CD4-positive, CD25-positive, alpha-beta regulatory T cell (primary cell): ENCODE measurements at regions not wholly inside any gene's neighbourhood (a gene's known extent, or its start where the extent isn't known, plus 50 kb on each side); places are given as distances from the start of the nearest gene placed in this dataset.

ENCODE experiments used
- ATAC-seq, 2 donors: fragments of 150-1000 bp; cut with Tn5 transposase; one replicate each; pipeline ENCODE4 v1.10.0; 2021; ENCODE audit warnings: low read depth in 2 of 2, moderate number of reproducible peaks in 2 of 2, moderate library complexity in 1 of 2
- DNase-seq, 3 donors: peaks; one replicate each; pipeline versions ENCODE4 v3.0.0 to v3.0.0-alpha.2; 2012 to 2022; ENCODE audit warnings: mixed read lengths in 1 of 3
- H3K27ac ChIP-seq: one replicate; pipeline ENCODE4 v1.7.0; 2013; ENCODE audit warnings: mild to moderate bottlenecking, low read length; ENCODE audit not compliant: insufficient read depth, poor library complexity, severe bottlenecking
- H3K27me3 ChIP-seq: one replicate; pipeline ENCODE4 v1.7.0; 2013; ENCODE audit warnings: low read length; ENCODE audit not compliant: control insufficient read depth, insufficient read depth
- H3K36me3 ChIP-seq: one replicate; pipeline ENCODE4 v1.7.0; 2013; ENCODE audit warnings: mild to moderate bottlenecking, low read length, moderate library complexity; ENCODE audit not compliant: control insufficient read depth, insufficient read depth
- H3K4me1 ChIP-seq: 2 replicates; pipeline ENCODE4 v1.7.0; 2013; ENCODE audit warnings: mild to moderate bottlenecking, low read length; ENCODE audit not compliant: insufficient read depth, control insufficient read depth, poor library complexity, severe bottlenecking
- H3K4me3 ChIP-seq: one replicate; pipeline ENCODE4 v1.7.0; 2013; ENCODE audit warnings: low read depth, mild to moderate bottlenecking, low read length, moderate library complexity
- H3K9me3 ChIP-seq, 2 experiments: 1 replicate in 1 of 2; 2 replicates in 1 of 2; pipeline ENCODE4 v1.7.0; 2013; ENCODE audit warnings: low read length in 2 of 2, mild to moderate bottlenecking in 1 of 2, moderate library complexity in 1 of 2; ENCODE audit not compliant: control insufficient read depth in 2 of 2
- H3K27ac Mint-ChIP-seq, 3 donors: one replicate each; pipeline ENCODE4 v1.8.0; 2020 to 2022; ENCODE audit warnings: mild to moderate bottlenecking in 3 of 3, mixed read lengths in 3 of 3, moderate library complexity in 2 of 3
- H3K27me3 Mint-ChIP-seq: one replicate; pipeline ENCODE4 v1.8.0; 2022; ENCODE audit warnings: mild to moderate bottlenecking, mixed read lengths
- H3K36me3 Mint-ChIP-seq: one replicate; pipeline ENCODE4 v1.8.0; 2020; ENCODE audit warnings: mixed read lengths
- H3K4me1 Mint-ChIP-seq, 4 donors: one replicate each; pipeline ENCODE4 v1.8.0; 2020 to 2022; ENCODE audit warnings: mixed read lengths in 4 of 4, mild to moderate bottlenecking in 1 of 4
- H3K4me3 Mint-ChIP-seq, 4 donors: one replicate each; pipeline ENCODE4 v1.8.0; 2020 to 2022; ENCODE audit warnings: mild to moderate bottlenecking in 4 of 4, mixed read lengths in 4 of 4, moderate library complexity in 3 of 4
- H3K9me3 Mint-ChIP-seq, 7 donors: one replicate each; pipeline ENCODE4 v1.8.0; 2020 to 2022; ENCODE audit warnings: mixed read lengths in 7 of 7, mild to moderate bottlenecking in 3 of 7, moderate library complexity in 2 of 7

GRCh38 chr16:85971902-85972638 lies 73.1 kb downstream of the IRF8 start:
- Histone ChIP-seq H3K4me1 (no peaks in the 10 kb centered on the region), H3K36me3 (no peaks in the 10 kb centered on the region), H3K9me3 (peaks cover 0 to 1% of the 10 kb centered on the region in 2 experiments), H3K4me3 (no peak overlapping the region), H3K27me3 (no peaks in the 10 kb centered on the region), H3K27ac (no peak overlapping the region)
- Mint-ChIP-seq H3K36me3 (no peaks in the 10 kb centered on the region), H3K4me3 (no peak overlapping the region), H3K27ac (peak overlapping the region in 1 of 3 donors; percentile 48), H3K9me3 (peaks cover 0 to 4% (median 0%) of the 10 kb centered on the region in 7 donors), H3K4me1 (peaks cover 0 to 13% (median 0%) of the 10 kb centered on the region in 4 donors), H3K27me3 (no peaks in the 10 kb centered on the region)
- DNase-seq: no peak
- no peak for ATAC-seq

GRCh38 chr16:85974428-85975375 lies 75.7 kb downstream of the IRF8 start:
- Mint-ChIP-seq H3K27me3 (no peaks in the 10 kb centered on the region), H3K27ac (peak overlapping the region in 1 of 3 donors; percentile 25), H3K4me1 (peaks cover 0 to 6% (median 0%) of the 10 kb centered on the region in 4 donors), H3K9me3 (peaks cover 0 to 4% (median 0%) of the 10 kb centered on the region in 7 donors), H3K4me3 (no peak overlapping the region), H3K36me3 (no peaks in the 10 kb centered on the region)
- Histone ChIP-seq H3K9me3 (peaks cover 0 to 1% of the 10 kb centered on the region in 2 experiments), H3K4me3 (no peak overlapping the region), H3K27ac (no peak overlapping the region), H3K36me3 (no peaks in the 10 kb centered on the region), H3K27me3 (no peaks in the 10 kb centered on the region), H3K4me1 (no peaks in the 10 kb centered on the region)
- DNase-seq (no peak), ATAC-seq (no peak)

GRCh38 chr16:85975451-85975981 lies 76.6 kb downstream of the IRF8 start:
- H3K36me3 Mint-ChIP-seq: no peaks in the 10 kb centered on the region
- no peak overlapping the region for H3K27ac Mint-ChIP-seq

GRCh38 chr16:85978291-85978775 lies 79.4 kb downstream of the IRF8 start:
- H3K4me1 ChIP-seq: no peaks in the 10 kb centered on the region
- H3K27ac Mint-ChIP-seq: no peak overlapping the region
- peaks cover 0 to 4% (median 0%) of the 10 kb centered on the region in 7 donors for H3K9me3 Mint-ChIP-seq
- no peaks in the 10 kb centered on the region for H3K27me3 ChIP-seq
- H3K27ac ChIP-seq: no peak overlapping the region
- ATAC-seq (no peak), DNase-seq (no peak)
- H3K4me3 Mint-ChIP-seq: no peak overlapping the region
- H3K9me3 ChIP-seq: peaks cover 0 to 1% of the 10 kb centered on the region in 2 experiments
- no peak overlapping the region for H3K4me3 ChIP-seq
- peaks cover 4% of the 10 kb centered on the region for H3K27me3 Mint-ChIP-seq
- no peaks in the 10 kb centered on the region for H3K36me3 Mint-ChIP-seq
- no peaks in the 10 kb centered on the region for H3K36me3 ChIP-seq
- no peaks in the 10 kb centered on the region for H3K4me1 Mint-ChIP-seq

More at GRCh38 chr16:85975451-85975981, 76.6 kb downstream of the IRF8 start:
- Mint-ChIP-seq H3K4me3 (no peak overlapping the region), H3K27me3 (no peaks in the 10 kb centered on the region), H3K9me3 (peaks cover 0 to 4% (median 0%) of the 10 kb centered on the region in 7 donors), H3K4me1 (no peaks in the 10 kb centered on the region)
- Histone ChIP-seq H3K4me1 (no peaks in the 10 kb centered on the region), H3K27ac (no peak overlapping the region), H3K9me3 (peaks cover 0 to 1% of the 10 kb centered on the region in 2 experiments), H3K36me3 (no peaks in the 10 kb centered on the region), H3K4me3 (no peak overlapping the region), H3K27me3 (no peaks in the 10 kb centered on the region)
- ATAC-seq (no peak), DNase-seq (no peak)

DNA sequence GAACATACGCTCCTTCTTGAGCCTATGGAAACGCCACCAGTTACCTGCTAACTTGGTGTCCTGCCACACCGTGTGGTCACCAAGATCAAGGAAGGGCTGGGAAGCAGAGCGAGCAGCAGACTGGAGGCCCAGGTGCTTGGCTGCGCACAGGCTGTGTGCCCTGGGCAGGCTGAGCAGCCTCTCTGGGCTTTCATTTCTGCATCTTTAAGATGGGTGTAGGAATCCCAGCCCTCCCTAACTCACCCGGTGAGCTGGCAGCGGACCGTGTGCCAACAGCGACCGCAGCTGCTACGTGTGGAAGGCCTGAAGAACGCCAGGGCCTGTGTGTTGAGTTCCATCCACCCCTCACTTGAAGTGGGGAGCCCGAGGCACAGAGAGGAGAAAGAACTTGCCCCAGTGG lies 80.0 kb downstream of the IRF8 start:
- H3K9me3 Mint-ChIP-seq: peaks cover 0 to 3% (median 0%) of the 10 kb centered on the region in 7 donors
- peak overlapping the region in 1 of 4 donors; percentile 47 for H3K4me3 Mint-ChIP-seq
- H3K4me3 ChIP-seq: no peak overlapping the region
- H3K27ac Mint-ChIP-seq: no peak overlapping the region
- no peaks in the 10 kb centered on the region for H3K4me1 Mint-ChIP-seq
- ATAC-seq (no peak), DNase-seq (no peak)
- peaks cover 0 to under 1% of the 10 kb centered on the region in 2 experiments for H3K9me3 ChIP-seq
- no peaks in the 10 kb centered on the region for H3K36me3 ChIP-seq
- H3K36me3 Mint-ChIP-seq: no peaks in the 10 kb centered on the region
- no peaks in the 10 kb centered on the region for H3K4me1 ChIP-seq
- peaks cover 4% of the 10 kb centered on the region for H3K27me3 Mint-ChIP-seq
- H3K27ac ChIP-seq: no peak overlapping the region
- no peaks in the 10 kb centered on the region for H3K27me3 ChIP-seq

DNA sequence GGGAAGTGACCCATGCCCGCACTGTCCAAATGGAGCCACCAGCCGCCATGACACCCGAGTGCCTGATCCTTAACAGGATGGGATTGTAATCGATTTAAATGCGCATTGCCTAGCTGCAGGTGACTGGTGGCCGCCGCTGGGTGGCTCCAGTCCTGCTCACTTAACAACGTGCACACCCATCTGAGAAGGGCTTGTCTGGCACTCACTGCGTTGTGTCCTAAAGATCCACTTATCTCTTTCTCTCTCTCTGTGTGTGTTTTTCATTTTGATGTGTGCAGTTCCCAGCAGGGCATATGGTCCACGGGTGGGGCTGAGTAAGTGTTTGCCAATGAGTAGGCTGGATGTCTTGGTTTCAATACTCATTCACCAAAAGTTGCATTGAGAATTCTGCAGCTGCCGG lies 80.6 kb downstream of the IRF8 start:
- H3K27ac Mint-ChIP-seq: no peak overlapping the region

DNA sequence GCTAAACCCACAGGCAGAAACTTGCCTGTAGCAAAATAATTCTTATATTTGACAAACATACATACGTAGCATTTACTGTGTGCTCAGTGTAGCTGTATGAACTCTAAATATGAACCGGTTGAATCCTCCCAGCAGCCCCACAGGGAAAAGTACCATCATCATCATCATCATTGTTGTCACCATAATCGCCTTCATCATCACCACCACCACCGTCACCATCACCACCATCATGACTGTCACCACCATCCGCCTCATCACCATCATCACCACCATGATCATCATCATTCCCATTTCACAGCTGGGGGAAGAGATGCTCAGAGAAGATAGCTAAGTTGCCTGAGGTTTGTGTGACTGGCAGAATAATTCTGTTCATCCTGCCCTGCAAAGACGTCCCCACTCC lies 81.7 kb downstream of the IRF8 start:
- Histone ChIP-seq H3K36me3 (no peaks in the 10 kb centered on the region), H3K27me3 (no peaks in the 10 kb centered on the region), H3K4me3 (no peak overlapping the region), H3K4me1 (no peaks in the 10 kb centered on the region), H3K9me3 (no peaks in the 10 kb centered on the region), H3K27ac (no peak overlapping the region)
- Mint-ChIP-seq H3K9me3 (peaks cover 0 to 2% (median 0%) of the 10 kb centered on the region in 7 donors), H3K4me1 (no peaks in the 10 kb centered on the region), H3K27me3 (peaks cover 4% of the 10 kb centered on the region), H3K36me3 (no peaks in the 10 kb centered on the region), H3K4me3 (no peak overlapping the region), H3K27ac (no peak overlapping the region)
- ATAC-seq (no peak), DNase-seq (no peak)

More for the DNA sequence above, 80.6 kb downstream of the IRF8 start:
- no peak for DNase-seq
- Histone ChIP-seq H3K9me3 (no peaks in the 10 kb centered on the region), H3K36me3 (no peaks in the 10 kb centered on the region), H3K27me3 (no peaks in the 10 kb centered on the region), H3K27ac (no peak overlapping the region), H3K4me3 (no peak overlapping the region), H3K4me1 (no peaks in the 10 kb centered on the region)
- no peak for ATAC-seq
- no peaks in the 10 kb centered on the region for H3K4me1 Mint-ChIP-seq
- H3K36me3 Mint-ChIP-seq: no peaks in the 10 kb centered on the region
- peaks cover 4% of the 10 kb centered on the region for H3K27me3 Mint-ChIP-seq
- peaks cover 0 to 2% (median 0%) of the 10 kb centered on the region in 7 donors for H3K9me3 Mint-ChIP-seq
- no peak overlapping the region for H3K4me3 Mint-ChIP-seq
